ENCODE measurements at regions not wholly inside any gene's neighbourhood (a gene's known extent, or its start where the extent isn't known, plus 50 kb on each side); places are given as distances from the start of the nearest gene placed in this dataset.

GRCh38 chr20:6892724-6893123 is 125.2 kb downstream of the BMP2 start (continued):
- TF ChIP-seq ETS1 (IDR thresholded peaks at IDR 0.05): no peak
- TF ChIP-seq EZH2phosphoT487 (IDR thresholded peaks at IDR 0.05; ENCODE audit: unreplicated experiment): no peak
- TF ChIP-seq ZNF462 (CRISPR knock-in tag; IDR thresholded peaks at IDR 0.05): no peak

GRCh38 chr20:6898928-6899327 is 131.4 kb downstream of the BMP2 start:
- no peak overlapping the region for H3K4me3 ChIP-seq
- no peak for TF ChIP-seq ZNF462 (CRISPR knock-in tag; IDR thresholded peaks at IDR 0.05)
- TF ChIP-seq EZH2phosphoT487 (IDR thresholded peaks at IDR 0.05; ENCODE audit: unreplicated experiment): no peak
- no peak for TF ChIP-seq NANOG (IDR thresholded peaks at IDR 0.05; ENCODE audit: borderline replicate concordance)
- TF ChIP-seq ZNF331 (CRISPR knock-in tag; IDR thresholded peaks at IDR 0.05; ENCODE audit: low read depth): no peak
- TF ChIP-seq ETS1 (IDR thresholded peaks at IDR 0.05): no peak

More at GRCh38 chr20:6898928-6899327, 131.4 kb downstream of the BMP2 start:
- Histone ChIP-seq H3K27me3 (ENCODE audit: insufficient read depth) (no peaks in the 10 kb centered on the region), H4K20me1 (replicated peaks; ENCODE audit: insufficient read depth) (no peaks in the 10 kb centered on the region), H3K9me2 (ENCODE audit: insufficient read depth) (peaks cover 19% of the 10 kb centered on the region; the same call in 1 of the 2 replicates), H2AFZ (peak overlapping the region; percentile 84), H3K36me3 (ENCODE audit: insufficient read depth) (no peaks in the 10 kb centered on the region), H3F3A (replicated peaks; ENCODE audit: low read depth) (no peaks in the 10 kb centered on the region), H3K79me2 (replicated peaks; ENCODE audit: insufficient read depth) (no peaks in the 10 kb centered on the region), H3K27ac (ENCODE audit: low read depth) (no peak overlapping the region), H3K4me1 (ENCODE audit: insufficient read depth) (peaks cover 13% of the 10 kb centered on the region), H3K4me2 (peak overlapping the region; percentile 9; the same call in 1 of the 2 replicates)
- ATAC-seq: peak; percentile 64
- H3K4me3 Mint-ChIP-seq: no peak overlapping the region
- no peak overlapping the region for H3K27ac Mint-ChIP-seq
- H3K4me1 Mint-ChIP-seq: peaks cover 21% of the 10 kb centered on the region
- H3K36me3 Mint-ChIP-seq (ENCODE audit: low read depth): no peaks in the 10 kb centered on the region; the same call in 2 of the 3 replicates
- H3K27me3 Mint-ChIP-seq (ENCODE audit: insufficient read depth, low read depth, poor library complexity): no peaks in the 10 kb centered on the region
- peak; percentile 8 for DNase-seq (ENCODE audit: low spot score)
- no peaks in the 10 kb centered on the region for H3K9me3 Mint-ChIP-seq

Measured in GM23338 (cell line).